ENCODE measurements at regions not wholly inside any gene's neighbourhood (a gene's known extent, or its start where the extent isn't known, plus 50 kb on each side); places are given as distances from the start of the nearest gene placed in this dataset.

GRCh38 chr4:14829795-14830194, 172.5 kb upstream of the CPEB2 start:
- no peak for DNase-seq

- no peak for DNase-seq
These were observed 170.9 kb upstream of the CPEB2 start for GRCh38 chr4:14831416-14831815.

- DNase-seq: no peak
These were observed 169.2 kb upstream of the CPEB2 start for GRCh38 chr4:14833053-14833452.

- DNase-seq: no peak
These were observed 167.9 kb upstream of the CPEB2 start for GRCh38 chr4:14834382-14834781.

- DNase-seq: no peak
These were observed 167.0 kb upstream of the CPEB2 start for GRCh38 chr4:14835288-14835687.

GRCh38 chr4:14835708-14836425, 166.4 kb upstream of the CPEB2 start:
- no peak for DNase-seq

- DNase-seq: no peak
These were observed 164.4 kb upstream of the CPEB2 start for GRCh38 chr4:14837860-14838259.

GRCh38 chr4:14841801-14842768, 160.2 kb upstream of the CPEB2 start:
- no peak for DNase-seq

GRCh38 chr4:14842964-14843630, 159.2 kb upstream of the CPEB2 start:
- DNase-seq: no peak

GRCh38 chr4:14844061-14844460, 158.2 kb upstream of the CPEB2 start:
- no peak for DNase-seq

- no peak for DNase-seq
These were observed 154.1 kb upstream of the CPEB2 start for GRCh38 chr4:14848229-14848628.

GRCh38 chr4:14850455-14851097, 151.7 kb upstream of the CPEB2 start:
- no peak for DNase-seq

GRCh38 chr4:14853176-14853943, 148.9 kb upstream of the CPEB2 start:
- DNase-seq: no peak

GRCh38 chr4:14855719-14856061, 146.6 kb upstream of the CPEB2 start:
- no peak for DNase-seq

GRCh38 chr4:14856062-14856933, 146.0 kb upstream of the CPEB2 start:
- DNase-seq: no peak

GRCh38 chr4:14856934-14857235, 145.4 kb upstream of the CPEB2 start:
- DNase-seq: no peak

- no peak for DNase-seq
These were observed 144.8 kb upstream of the CPEB2 start for GRCh38 chr4:14857475-14857874.

- DNase-seq: no peak
These were observed 144.3 kb upstream of the CPEB2 start for GRCh38 chr4:14857981-14858380.

- DNase-seq: no peak
These were observed 139.4 kb upstream of the CPEB2 start for GRCh38 chr4:14862891-14863290.

GRCh38 chr4:14863418-14864364, 138.6 kb upstream of the CPEB2 start:
- DNase-seq: no peak
